ENCODE measurements at regions not wholly inside any gene's neighbourhood (a gene's known extent, or its start where the extent isn't known, plus 50 kb on each side); places are given as distances from the start of the nearest gene placed in this dataset.

DNA sequence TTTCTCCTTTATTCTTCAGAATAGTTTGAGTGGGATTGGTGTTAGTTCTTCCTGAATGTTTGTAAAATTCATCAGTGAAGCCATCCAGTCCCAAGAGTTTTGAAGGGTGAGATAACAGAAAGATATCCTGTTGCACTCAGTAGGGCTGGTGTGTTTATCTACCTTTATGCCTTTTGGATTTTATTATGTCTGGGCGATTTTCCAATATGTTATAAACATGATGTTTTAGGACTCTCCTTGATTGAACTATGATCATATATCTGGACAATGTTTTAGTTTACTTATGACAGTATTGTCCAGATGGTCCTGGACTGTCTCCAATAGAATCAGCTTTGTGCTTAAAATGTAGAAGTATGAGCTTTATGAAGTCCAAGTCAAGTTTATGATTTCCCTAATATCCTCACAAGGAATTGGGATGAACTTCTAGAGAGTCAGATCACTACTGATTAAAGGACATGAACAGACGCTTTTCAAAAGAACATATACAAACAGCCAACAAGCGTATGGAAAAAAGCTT lies 77.6 kb upstream of the ITM2A start:
- Histone ChIP-seq H3K27me3 (no peaks in the 10 kb centered on the region), H3K4me3 (no peak overlapping the region), H3K4me1 (no peaks in the 10 kb centered on the region), H3K9me3 (no peaks in the 10 kb centered on the region), H3K27ac (no peak overlapping the region), H3K36me3 (replicated peaks in 1 of 2; ENCODE audit: insufficient read depth in 1 of 2, low read depth in 2 of 2) (no peaks in the 10 kb centered on the region)
- no peak for TF ChIP-seq POLR2A (IDR thresholded peaks at IDR 0.05)
- TF ChIP-seq, protein P1, sequence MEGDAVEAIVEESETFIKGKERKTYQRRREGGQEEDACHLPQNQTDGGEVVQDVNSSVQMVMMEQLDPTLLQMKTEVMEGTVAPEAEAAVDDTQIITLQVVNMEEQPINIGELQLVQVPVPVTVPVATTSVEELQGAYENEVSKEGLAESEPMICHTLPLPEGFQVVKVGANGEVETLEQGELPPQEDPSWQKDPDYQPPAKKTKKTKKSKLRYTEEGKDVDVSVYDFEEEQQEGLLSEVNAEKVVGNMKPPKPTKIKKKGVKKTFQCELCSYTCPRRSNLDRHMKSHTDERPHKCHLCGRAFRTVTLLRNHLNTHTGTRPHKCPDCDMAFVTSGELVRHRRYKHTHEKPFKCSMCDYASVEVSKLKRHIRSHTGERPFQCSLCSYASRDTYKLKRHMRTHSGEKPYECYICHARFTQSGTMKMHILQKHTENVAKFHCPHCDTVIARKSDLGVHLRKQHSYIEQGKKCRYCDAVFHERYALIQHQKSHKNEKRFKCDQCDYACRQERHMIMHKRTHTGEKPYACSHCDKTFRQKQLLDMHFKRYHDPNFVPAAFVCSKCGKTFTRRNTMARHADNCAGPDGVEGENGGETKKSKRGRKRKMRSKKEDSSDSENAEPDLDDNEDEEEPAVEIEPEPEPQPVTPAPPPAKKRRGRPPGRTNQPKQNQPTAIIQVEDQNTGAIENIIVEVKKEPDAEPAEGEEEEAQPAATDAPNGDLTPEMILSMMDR (IDR thresholded peaks at IDR 0.05): no peak
- DNase-seq (no peak), ATAC-seq (no peak)
- 69 to 72% methylated on average over 3 of the region's 3 CpGs for WGBS, 2 donors
- intact Hi-C loops (cut with DNase I): no loop called here

DNA sequence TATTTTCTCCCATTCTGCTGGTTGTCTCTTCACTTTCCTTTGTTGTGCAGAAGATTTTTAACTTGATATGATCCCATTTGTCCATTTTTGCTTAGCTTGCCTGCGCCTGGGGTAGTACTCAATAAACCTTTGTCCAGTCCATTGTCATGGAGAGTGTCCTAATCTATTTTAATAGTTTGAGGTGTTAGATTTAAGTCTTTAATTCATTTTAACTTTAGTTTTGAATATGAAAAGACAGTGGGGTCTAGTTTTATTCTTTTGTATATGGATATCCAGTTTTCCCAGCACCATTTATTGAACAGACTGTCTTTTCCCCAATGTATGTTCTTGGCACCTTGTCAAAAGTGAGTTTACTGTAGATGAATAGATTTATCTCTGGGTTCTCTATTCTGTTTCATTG lies 76.0 kb upstream of the ITM2A start:
- no peaks in the 10 kb centered on the region for H3K27me3 ChIP-seq
- no peaks in the 10 kb centered on the region for H3K4me1 ChIP-seq
- no peak overlapping the region for H3K27ac ChIP-seq
- no peaks in the 10 kb centered on the region for H3K9me3 ChIP-seq
- intact Hi-C loops (cut with DNase I): no loop called here
- TF ChIP-seq, protein P1 (IDR thresholded peaks at IDR 0.05): no peak
- TF ChIP-seq POLR2A (IDR thresholded peaks at IDR 0.05): no peak
- no peak for ATAC-seq
- DNase-seq: no peak
- no peaks in the 10 kb centered on the region for H3K36me3 ChIP-seq (replicated peaks in 1 of 2; ENCODE audit: insufficient read depth in 1 of 2, low read depth in 2 of 2)
- WGBS, 2 donors: 90 to 100% methylated on average over 1 of the region's 1 CpG
- no peak overlapping the region for H3K4me3 ChIP-seq

DNA sequence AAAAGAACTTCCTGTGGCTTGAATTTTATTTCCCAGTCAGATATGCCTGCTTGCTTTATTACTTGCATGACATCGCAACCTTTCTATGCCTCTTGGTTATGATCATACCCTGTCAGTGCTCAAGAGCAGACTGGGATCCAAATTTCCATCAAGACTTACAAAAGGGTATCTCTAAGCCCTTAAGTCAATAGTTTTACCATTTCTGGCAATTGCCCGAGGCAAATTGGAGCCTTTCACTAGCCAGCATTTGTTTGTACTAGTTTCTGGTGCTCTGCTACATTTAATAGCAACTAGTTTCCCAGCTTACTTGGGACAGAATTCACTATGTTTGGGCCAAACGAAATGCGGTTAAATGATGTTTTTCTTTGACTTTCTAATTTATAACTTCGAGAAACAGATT lies 73.2 kb upstream of the ITM2A start:
- Histone ChIP-seq H3K4me3 (no peak overlapping the region), H3K9me3 (no peaks in the 10 kb centered on the region), H3K36me3 (replicated peaks in 1 of 2; ENCODE audit: insufficient read depth in 1 of 2, low read depth in 2 of 2) (no peaks in the 10 kb centered on the region), H3K4me1 (no peaks in the 10 kb centered on the region), H3K27me3 (no peaks in the 10 kb centered on the region), H3K27ac (no peak overlapping the region)
- DNase-seq (no peak), ATAC-seq (no peak)
- no peak for TF ChIP-seq POLR2A (IDR thresholded peaks at IDR 0.05)
- TF ChIP-seq, protein P1 (IDR thresholded peaks at IDR 0.05): no peak
- intact Hi-C loops (cut with DNase I): no loop called here
- 63 to 72% methylated on average over 5 of the region's 5 CpGs for WGBS, 2 donors
